ENCODE measurements at regions not wholly inside any gene's neighbourhood (a gene's known extent, or its start where the extent isn't known, plus 50 kb on each side); places are given as distances from the start of the nearest gene placed in this dataset.

DNA sequence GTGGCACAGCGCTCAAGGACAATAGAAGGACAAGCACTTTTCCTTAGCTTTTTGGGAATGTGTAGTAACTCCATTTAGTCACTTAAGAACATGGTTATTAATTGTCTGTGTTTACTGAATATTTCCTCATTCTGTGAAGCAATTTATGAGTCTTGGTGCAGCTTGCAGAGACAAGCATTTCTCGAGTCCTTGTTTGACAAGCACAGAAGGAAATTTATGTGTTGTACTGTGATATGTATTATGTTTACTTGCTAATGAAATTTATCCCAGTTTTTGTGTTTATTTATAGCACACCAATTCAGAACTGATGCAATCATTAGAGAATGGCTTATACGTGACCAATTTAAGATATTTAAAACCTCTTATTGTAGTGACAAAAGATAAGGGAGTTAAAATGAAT is 168.6 kb downstream of the PRELID2 start:
- WGBS (ENCODE audit: missing lambda C conversion rate) = 68% methylated on average over 3 of the region's 3 CpGs
- no peak for ATAC-seq
- Histone ChIP-seq H3K9me3 (no peaks in the 10 kb centered on the region), H3K27ac (no peak overlapping the region), H3K4me2 (no peak overlapping the region), H3K4me1 (no peaks in the 10 kb centered on the region), H3K4me3 (no peak overlapping the region)
- ChIA-PET POLR2A (no interaction called here), CTCF (no interaction called here)
- no peak for TF ChIP-seq FOSL2 (IDR thresholded peaks at IDR 0.05)
- no peak for TF ChIP-seq FOSL2 (CRISPR knock-in tag; IDR thresholded peaks at IDR 0.05)
- no peak for TF ChIP-seq EHMT2 (IDR thresholded peaks at IDR 0.05; ENCODE audit: low read depth)
- no peak for TF ChIP-seq NR3C1 (IDR thresholded peaks at IDR 0.05)
- no peak for TF ChIP-seq TP53 (CRISPR knock-in tag; IDR thresholded peaks at IDR 0.05)
- no peak for TF ChIP-seq HOXB5 (CRISPR knock-in tag; IDR thresholded peaks at IDR 0.05)
- TF ChIP-seq MYC (IDR thresholded peaks at IDR 0.05; ENCODE audit: borderline replicate concordance, low read length) = no peak
- no peak for TF ChIP-seq MAZ (IDR thresholded peaks at IDR 0.05; ENCODE audit: borderline replicate concordance, low read depth, low read length)
- no peak for TF ChIP-seq PBX3 (IDR thresholded peaks at IDR 0.05)
- no peak for TF ChIP-seq JUNB (IDR thresholded peaks at IDR 0.05)
- no peak for TF ChIP-seq RFX5 (IDR thresholded peaks at IDR 0.05)
- no peak for TF ChIP-seq PHF8 (IDR thresholded peaks at IDR 0.05; ENCODE audit: borderline replicate concordance, low read depth)
- no peak for TF ChIP-seq EHF (CRISPR knock-in tag; IDR thresholded peaks at IDR 0.05)
- TF ChIP-seq BCL3 (IDR thresholded peaks at IDR 0.05) = no peak
- no peak for TF ChIP-seq CBX8 (IDR thresholded peaks at IDR 0.05)
- TF ChIP-seq CEBPB (IDR thresholded peaks at IDR 0.05) = no peak
- no peak for DNase-seq (ENCODE audit: low read depth in 1 of 2, low spot score in 1 of 2)
- no peak for FAIRE-seq

DNA sequence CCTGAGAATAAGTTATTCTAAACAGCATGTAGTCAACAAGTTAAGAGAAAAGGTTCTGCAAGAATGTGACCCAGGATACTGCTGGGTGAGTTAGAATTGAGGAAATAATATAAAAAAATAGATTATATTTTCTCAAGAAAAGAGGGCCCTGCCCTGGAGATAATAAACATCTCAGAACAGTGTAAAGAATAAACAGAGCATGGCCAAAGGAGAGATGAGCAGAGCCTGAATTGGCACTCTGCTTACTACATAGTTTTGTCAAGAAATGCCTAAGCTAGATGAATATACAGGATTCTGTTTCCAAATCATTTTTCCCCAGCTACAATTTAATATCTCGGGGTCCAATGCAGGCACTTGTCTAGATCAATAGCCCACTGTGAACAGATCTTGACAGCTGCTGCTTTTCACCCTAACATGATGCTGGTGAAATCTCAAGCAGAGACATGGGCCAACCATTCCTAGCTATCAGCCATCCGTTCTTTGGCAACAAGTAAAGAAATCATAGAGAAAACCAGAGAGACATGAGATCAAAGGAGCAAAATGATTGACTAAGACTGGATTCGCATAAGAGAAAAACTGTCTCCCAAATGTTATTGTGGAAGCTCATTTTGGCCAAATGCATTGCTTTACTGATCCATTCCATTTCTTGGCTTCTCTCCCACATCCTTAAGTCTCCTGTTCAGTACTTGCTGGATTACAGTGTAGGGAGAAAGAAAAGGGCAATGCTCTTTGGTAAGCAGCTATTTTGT is 173.2 kb downstream of the PRELID2 start:
- FAIRE-seq = no peak
- Histone ChIP-seq H3K4me1 (no peaks in the 10 kb centered on the region), H3K4me2 (no peak overlapping the region), H3K4me3 (no peak overlapping the region), H3K9me3 (no peaks in the 10 kb centered on the region), H3K27ac (no peak overlapping the region)
- DNase-seq (ENCODE audit: low read depth in 1 of 2, low spot score in 1 of 2) = no peak
- no peak for ATAC-seq
- POLR2A ChIA-PET = no interaction called here
- WGBS (ENCODE audit: missing lambda C conversion rate) = 64% methylated on average over 3 of the region's 3 CpGs
- CTCF ChIA-PET = no interaction called here
- TF ChIP-seq JUN (IDR thresholded peaks at IDR 0.05) (no peak), EP300 (IDR thresholded peaks at IDR 0.05) (no peak), CHD2 (IDR thresholded peaks at IDR 0.05; ENCODE audit: low read length, partially characterized antibody) (no peak), NPAS2 (CRISPR knock-in tag; IDR thresholded peaks at IDR 0.05; ENCODE audit: borderline replicate concordance) (no peak)

- Histone ChIP-seq H3K4me3 (no peak overlapping the region), H3K4me2 (no peak overlapping the region), H3K27ac (no peak overlapping the region), H3K4me1 (no peaks in the 10 kb centered on the region), H3K9me3 (no peaks in the 10 kb centered on the region)
- FAIRE-seq (no peak), DNase-seq (ENCODE audit: low read depth in 1 of 2, low spot score in 1 of 2) (no peak), ATAC-seq (no peak)
- no peak for TF ChIP-seq RAD21 (conservative IDR thresholded peaks at IDR 0.05 in 1 of 2, IDR thresholded peaks at IDR 0.05 in 1 of 2)
- TF ChIP-seq PBX3 (IDR thresholded peaks at IDR 0.05) = no peak
- no peak for TF ChIP-seq HOXA7 (CRISPR knock-in tag; IDR thresholded peaks at IDR 0.05)
- no peak for TF ChIP-seq JUN (IDR thresholded peaks at IDR 0.05)
- TF ChIP-seq CEBPB (IDR thresholded peaks at IDR 0.05) = no peak
- ChIA-PET POLR2A (no interaction called here), CTCF (no interaction called here)
- 77% methylated on average over 7 of the region's 7 CpGs for WGBS (ENCODE audit: missing lambda C conversion rate)
Measured at GRCh38 chr5:145660897-145661640, 174.1 kb downstream of the PRELID2 start.

All from A549 (cell line).